ENCODE measurements at regions not wholly inside any gene's neighbourhood (a gene's known extent, or its start where the extent isn't known, plus 50 kb on each side); places are given as distances from the start of the nearest gene placed in this dataset.

- TF ChIP-seq EZH2phosphoT487 (IDR thresholded peaks at IDR 0.05; ENCODE audit: low read length) (no peak), EZH2 (optimal IDR thresholded peaks at IDR 0.05; ENCODE audit: low read depth, low read length) (no peak)
Measured at GRCh38 chr20:50356525-50356885, 153.7 kb upstream of the PTPN1 start.
